COLO829 (cell line): ENCODE measurements at regions not wholly inside any gene's neighbourhood (a gene's known extent, or its start where the extent isn't known, plus 50 kb on each side); places are given as distances from the start of the nearest gene placed in this dataset.
"Not testable (repeated sequence)": the region's sequence is repeated elsewhere in the genome, so short reads cannot be mapped to it uniquely, and the experiment has no call there.

Experiments
- DNase-seq: peaks from one replicate; pipeline ENCODE4 v3.0.0; 2012; ENCODE audit warnings: low spot score

DNA sequence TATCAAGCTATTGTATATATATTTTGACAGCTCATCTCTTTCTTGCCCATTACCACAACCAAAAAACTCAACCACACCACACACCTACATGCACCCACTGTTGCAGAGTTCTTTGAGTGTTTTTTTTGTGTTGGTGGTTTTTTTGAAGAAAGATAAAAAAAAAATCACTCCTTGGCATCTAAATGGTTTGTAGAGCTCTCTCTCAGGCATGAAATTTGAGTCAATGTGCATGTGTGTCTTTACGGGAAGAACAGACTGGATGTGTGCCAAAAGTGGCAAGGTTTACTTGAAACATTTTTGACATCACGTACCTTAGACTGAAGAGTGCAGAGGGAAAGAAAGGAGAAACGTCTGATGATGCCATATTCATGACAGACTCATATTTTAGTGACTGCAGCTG is 154.2 kb downstream of the FHIP1A start:
- DNase-seq, result no peak

DNA sequence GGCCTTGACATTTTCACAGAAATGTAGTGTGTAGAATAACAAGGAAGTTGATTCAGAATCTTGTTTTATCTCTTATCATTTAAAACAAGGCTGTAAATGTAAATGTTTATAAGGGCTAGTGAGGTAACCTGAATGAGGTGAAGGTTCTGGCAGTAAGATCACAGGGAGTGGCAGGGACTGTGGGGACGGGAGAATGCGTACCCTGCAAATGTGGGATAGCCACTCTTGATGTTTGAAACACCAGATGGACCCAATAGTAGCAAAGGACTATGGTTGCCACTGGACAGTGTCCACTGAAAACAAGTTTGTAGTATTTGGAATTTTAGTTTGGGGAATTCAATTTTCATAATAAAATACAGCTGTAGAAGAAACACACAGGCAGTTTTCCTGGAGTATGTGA is 155.3 kb downstream of the FHIP1A start:
- no peak for DNase-seq

DNA sequence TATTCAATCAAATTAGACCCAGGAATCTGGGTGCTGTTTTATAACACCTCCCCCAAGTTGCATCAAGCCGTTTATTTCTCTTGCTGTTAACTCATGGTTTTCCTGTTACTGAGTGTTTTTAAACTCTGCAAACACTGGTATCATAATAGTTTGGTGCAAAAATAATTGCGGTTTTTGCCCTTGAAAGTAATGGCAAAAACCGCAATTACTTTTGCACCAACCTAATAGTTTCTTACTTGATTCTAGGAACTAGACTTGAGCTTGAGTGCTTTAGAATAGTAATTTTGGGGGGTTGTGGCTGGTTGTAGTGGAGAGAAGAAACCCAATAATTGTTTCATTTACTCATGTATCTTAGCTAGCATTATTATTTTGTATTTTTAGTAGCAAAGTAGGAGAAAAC is 156.6 kb downstream of the FHIP1A start:
- no peak for DNase-seq

DNA sequence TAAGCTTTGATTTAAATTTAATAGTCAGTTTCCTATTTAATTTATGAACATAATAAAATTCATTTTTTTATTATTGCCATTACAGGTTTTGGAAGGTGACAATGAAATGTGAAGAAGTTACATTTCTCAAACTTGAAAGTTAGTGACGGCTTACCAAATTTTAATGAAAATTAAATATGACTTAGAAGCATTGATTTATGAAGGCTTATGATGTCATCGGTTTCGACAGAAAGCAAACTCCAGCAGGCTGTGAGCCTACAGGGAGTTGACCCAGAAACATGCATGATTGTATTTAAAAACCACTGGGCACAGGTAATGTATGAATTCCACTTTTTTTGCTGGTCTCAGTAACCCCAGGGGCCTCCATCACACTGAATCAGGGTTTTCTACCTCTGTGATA is 157.1 kb downstream of the FHIP1A start:
- no peak for DNase-seq

DNA sequence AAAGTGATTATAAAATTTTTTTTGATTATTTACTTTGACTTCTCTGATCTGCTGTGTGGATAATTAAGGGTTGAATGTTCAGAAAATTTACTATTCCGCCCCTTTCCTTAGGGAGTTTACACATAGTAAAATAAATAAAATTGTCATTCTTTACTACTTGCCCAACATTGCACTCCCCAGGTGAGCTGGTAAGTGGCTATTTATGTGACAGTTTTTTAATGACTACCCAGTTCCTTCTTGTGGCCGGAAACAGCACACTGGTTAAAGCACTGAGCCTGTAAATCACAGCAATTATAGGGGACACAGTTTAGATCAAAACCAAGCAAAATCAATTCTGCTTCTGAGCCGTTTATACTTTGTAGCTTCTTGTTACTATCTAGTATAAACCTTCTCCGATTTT is 158.1 kb downstream of the FHIP1A start:
- DNase-seq, result no peak

DNA sequence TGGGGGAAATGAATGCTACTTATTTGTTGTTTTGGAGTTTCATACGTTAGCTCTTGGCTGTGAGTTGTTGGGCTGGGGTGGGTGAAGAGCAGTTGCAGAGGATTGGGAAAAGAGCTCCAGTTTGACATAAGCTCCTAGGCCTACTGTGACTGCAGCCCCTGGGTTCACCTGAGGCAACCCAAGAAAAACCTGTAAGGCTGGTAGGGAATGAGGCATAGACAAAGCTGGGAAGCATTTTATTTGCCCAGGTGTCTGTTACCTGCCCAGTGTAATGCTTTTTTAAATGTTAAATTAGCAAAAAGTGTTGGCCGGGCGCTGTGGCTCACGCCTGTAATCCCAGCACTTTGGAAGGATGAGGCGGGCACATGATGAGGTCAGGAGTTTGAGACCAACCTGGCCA is 160.0 kb downstream of the FHIP1A start:
- no peak for DNase-seq

DNA sequence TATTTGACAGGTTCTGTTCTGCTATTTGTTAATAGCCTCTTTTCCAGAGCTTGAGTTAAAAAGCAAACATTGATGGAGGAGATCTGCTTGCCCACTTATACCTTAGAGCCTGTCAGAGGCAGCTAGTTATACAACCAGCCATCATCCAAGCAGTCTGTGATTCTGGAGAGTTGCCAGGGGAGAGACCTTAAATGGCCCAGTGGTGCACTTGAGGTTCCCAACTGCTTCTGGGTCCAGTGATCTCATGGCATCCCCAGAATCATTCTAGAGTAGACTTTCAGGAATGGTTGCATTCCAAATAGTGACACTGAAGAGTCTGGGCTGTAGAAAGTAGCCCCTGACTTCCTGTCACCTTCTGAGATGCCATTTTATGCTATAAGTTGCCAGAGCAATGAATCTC is 160.7 kb downstream of the FHIP1A start:
- no peak for DNase-seq

DNA sequence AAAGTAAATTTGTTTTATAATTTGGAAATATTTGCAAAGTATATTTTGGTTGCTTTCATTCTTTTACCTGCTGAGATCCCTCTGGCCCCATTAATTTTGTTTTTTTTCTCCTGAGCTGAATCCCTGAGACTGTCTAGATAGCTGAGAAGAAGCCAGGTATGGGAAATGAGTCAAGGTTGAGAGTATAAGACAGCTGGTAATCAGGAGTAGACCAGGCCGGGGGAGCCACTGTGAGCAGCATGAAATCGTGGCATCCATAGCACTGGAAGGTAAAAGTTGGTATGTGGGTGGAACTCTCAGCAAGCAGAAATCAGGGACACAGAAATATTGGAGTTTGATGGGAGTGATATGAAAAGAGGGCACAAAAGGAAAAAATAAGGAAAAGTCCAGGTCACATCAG is 164.5 kb downstream of the FHIP1A start:
- DNase-seq, result no peak

DNA sequence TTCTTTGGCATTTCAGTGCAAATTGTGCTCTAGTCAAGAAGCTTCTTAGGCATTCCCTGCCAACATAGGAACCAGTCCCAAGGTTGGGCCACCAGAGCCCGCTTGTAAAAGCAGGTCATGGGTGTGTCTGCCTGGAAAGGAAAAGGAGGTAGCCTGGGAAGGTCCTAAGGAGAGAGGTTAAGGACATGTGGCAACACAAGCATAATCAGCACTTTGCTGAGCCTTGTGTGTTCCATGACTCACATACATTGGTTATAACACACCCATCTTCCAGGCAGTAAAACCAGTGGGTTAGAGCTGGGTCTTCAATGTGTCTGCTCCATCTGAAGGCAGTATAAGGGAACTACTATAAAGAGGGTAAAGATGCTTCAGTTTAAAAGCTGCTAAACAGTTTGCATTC is 165.0 kb downstream of the FHIP1A start:
- DNase-seq, result no peak

DNA sequence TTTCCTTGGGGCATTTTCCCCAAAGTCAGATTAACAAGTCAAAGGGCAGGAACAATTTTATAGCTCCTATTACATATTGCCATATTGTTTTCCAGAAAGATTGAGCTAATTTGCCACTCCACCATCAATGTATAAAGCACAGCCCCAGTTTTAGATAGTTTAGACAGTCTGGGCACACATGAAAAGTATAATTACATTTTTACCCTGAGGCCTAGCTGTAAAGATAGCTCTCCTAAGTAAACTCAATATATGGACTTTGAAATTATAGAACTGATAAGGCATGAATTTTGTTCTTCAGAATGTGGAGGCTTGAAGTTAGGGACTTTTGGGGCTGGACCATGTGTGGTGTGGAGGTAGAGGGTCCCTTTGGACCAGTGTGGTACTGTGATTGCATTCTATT is 166.0 kb downstream of the FHIP1A start:
- no peak for DNase-seq

DNA sequence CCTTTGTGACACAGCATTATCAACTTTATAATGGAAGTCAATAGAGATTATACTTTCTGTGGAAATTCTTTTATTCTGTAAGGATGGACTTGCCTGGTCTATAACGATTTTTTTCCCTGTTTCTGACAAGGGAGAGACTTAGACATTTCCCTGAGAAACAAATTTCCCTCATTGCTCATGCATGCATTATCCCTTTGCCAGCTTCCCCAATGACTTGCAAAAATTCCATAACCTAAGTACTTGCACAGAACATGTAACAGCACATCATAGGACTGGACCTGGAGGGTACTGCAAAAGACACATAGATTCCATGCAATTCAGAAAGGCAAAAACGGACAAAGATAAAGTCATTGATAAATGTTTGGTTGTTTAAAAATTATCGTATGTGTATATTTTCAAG is 166.7 kb downstream of the FHIP1A start:
- DNase-seq, result no peak

DNA sequence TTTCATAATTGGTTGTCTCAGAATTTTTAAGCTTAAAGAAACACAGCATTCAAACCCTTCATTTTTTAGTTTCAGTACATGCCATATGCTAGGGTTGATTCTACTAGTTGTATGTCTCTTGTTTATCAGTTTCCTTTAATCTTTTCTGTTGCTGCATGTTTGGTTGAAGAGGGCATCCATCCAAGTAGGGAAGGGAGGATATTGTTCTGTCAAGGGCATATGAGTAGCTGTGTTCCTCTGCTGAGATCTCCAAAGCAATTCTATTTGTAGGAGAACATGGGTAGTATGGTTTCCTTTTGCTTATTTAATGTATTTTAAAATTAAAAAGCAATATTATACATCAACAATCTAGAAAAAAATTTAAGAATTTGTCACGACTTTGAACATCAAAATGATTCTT is 167.7 kb downstream of the FHIP1A start:
- no peak for DNase-seq

DNA sequence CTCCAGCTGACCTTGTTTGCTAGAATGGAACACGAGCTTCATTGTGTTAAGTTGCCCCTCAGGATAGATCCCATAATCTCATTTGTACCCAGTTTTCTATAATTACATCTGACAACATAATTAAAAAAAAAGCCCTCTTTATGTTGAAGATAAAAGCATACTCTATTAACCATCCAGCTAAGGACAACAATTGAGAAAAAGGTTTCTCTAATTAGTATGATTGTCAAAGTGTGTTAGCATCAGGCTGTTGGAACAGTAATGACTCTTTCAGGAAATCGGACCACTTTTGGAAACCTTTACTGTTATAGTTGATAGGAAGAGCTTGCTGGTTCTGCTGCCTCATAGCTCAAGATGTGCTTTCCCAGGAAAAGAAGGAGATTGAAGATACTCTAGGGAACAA is 172.6 kb downstream of the FHIP1A start:
- DNase-seq, result no peak

DNA sequence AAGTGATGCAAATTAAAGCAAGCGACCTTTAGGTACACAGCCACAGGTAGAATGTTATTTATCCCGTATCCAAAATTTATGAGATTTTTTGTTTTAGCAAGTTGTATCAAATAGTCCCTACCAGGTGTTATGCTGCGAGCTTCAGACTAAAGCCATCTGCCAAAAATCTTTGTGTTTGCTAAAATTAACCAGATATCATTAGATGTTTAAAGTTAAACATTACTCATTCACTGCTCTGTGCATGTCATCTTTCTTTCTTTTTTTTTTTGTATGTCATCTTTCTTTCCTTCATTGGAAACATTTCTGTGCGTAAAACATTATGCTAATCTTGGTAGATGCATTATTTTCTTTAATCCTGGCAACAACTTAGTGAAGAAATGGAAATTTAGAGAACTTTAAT is 173.1 kb downstream of the FHIP1A start:
- no peak for DNase-seq

DNA sequence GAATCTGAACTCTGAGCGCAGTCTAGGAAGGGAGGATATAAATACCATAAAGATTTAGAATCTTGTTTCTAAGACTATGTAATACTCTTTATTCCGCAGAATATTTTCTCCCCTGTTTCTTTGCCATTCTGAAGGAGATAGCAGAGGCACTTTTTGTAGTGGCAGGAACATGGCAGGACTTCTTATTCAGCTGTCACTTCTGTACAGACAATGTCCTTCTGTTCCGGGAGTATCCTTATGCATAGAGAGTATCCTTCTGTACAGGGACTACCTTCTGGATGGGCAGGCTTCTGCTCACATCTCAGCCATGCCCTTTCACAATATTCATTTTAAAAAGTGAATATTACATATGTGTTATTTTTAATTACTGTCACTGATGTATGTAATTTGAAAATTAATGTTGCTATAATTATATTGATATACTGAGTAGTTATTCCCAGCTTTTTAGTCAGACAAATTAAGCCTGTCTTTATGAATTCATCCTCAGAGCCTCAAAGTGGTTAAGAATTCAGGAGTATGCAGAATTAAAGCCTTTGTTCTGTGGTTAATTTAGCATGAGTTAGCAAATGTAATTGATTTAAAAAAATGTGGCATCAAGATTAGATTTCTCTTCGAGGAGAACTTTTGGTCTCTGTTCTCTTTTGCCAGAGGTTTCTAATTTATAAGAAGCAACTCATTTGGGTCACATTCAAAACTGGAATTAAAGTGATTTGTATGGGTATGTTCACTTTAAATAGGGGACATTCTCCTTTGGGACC is 174.4 kb downstream of the FHIP1A start:
- DNase-seq, result no peak

DNA sequence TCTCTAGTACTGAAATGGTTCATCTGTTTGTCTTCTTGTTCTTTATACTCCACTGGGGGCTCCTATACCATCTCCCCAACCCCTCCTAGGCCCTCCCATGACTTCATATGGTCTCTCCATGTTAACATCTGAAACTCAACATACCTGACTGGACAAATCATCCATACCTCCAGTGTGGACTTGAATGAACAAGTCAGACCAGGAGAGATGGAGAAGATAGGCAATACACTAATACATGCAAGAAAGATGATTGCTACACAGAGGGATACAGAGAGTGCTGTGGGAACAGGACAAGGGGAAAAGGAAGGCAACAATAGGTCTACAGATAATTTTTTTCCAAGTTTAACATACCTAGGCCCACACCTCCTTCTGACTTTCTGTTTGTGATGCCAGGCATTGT is 175.1 kb downstream of the FHIP1A start:
- DNase-seq, result no peak

DNA sequence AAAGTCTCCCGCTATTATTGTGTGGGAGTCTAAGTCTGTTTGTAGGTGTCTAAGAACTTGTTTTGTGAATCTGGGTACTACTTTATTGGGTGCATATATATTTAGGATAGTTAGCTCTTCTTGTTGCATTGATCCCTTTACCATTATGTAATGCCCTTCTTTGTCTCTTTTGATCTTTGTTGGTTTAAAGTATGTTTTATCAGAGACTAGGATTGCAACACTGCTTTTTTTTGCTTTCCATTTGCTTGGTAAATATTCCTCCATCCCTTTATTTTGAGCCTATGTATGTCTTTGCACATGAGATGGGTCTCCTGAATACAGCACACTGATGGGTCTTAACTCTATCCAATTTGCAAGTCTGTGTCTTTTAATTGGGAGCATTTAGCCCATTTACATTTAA is 165.2 kb downstream of the GATB start:
- DNase-seq, result not testable (repeated sequence)

DNA sequence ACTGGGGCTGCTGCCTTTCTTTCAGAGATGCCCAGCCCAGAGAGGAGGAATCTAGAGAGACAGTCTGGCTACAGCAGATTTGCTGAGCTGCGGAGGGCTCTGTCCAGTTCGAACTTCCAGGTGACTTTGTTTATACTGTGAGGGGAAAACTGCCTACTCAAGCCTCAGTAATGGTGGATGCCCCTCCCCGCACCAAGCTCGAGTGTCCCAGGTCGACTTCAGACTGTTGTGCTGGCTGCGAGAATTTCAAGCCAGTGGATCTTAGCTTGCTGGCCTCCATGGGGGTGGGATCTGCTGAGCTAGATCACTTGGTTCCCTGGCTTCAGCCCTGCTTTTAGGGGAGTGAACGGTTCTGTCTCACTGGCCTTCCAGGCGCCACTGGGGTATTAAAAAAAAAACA is 163.1 kb downstream of the GATB start:
- DNase-seq, result not testable (repeated sequence)

DNA sequence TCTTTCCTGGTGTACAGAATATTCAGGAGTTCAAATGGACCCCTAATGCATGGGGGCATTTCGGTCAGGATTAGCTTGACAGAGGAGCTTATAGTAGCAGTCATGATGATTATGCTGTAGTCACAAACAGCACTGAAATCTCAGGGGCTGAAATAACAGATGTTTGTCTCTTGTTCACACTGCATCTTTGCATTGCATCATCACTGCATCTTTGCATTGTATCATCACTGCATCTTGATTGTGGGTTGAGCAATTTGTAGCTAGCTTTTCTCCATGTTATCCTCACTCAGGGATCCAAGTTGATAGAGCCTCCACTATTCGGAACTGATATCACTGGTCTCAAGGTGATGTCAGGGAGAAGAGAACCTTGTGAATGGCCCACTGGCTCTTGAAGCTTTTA is 160.9 kb downstream of the GATB start:
- DNase-seq, result no peak

DNA sequence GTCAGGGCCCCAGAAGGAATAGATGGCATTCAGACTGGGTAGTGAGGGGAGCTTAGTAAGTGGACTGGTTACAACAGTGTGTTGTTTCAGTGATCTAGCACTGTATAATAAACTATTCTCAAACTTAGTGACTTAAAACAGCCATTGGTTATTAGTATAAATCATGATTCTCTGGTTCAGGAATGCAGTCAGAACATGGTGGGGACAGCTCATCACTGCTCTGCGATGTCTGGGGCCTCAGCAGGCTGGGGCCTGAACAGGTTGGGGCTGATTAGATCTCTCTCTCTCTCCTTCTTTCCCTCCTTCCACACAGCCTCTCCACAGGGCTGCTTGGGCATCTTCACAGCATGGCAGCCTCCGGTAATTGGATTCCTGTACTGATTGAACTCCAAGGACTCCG is 160.4 kb downstream of the GATB start:
- no peak for DNase-seq

DNA sequence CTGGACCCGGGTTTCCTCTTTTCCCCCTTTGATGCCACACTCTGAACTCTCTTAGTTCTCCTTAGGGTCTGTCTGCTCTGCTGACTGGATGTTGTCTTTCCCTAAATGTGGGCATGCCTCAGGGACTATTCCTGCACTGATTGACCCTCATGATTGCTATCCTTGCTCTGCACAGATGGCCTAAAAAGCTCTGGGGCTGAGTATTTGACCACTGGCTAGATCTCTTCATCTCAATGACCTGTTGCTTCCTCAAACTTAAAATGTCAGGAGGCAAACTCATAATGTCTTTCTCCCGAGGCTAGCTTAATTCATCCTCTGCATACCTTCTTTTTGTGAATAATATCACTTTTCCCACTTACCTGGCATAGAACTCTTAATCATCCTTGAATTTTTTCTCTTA is 157.4 kb downstream of the GATB start:
- DNase-seq, result no peak

DNA sequence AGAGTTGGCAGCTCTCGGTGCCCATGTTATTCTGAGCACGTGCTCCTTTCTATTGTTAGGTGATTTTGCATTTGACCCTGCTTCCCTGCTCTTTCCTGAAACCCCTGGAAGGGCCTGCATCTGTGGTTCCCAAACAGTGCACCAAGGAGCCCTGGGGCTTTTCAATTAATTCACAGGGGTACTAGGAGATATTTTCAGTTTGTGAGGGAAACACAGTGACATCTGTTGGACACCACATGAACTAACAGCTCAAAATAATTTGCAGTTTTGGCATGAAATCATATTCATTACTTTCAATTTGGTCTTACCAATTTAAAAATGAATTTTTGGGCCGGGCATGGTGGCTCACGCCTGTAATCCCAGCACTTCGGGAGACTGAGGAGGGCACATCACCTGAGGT is 156.6 kb downstream of the GATB start:
- DNase-seq, result peak; percentile 24

DNA sequence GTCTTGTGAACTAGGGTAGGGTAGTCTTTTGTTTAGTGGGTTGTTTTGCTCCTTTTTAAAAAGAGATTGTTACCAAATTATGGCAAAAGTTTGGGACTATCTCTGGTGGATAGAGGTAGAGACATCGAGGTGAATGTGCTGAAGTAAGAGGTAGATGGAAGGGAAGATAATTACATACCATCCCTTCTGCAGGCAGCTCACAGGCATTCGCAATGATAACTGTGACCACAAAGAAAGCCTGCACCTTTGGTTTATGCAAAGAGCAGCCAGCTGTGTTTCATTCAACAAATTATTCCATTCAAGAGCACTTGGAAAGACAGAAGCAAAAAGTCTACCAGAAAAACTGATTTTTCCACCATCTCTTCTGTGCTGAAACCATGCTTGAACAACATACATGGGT is 155.6 kb downstream of the GATB start:
- no peak for DNase-seq

DNA sequence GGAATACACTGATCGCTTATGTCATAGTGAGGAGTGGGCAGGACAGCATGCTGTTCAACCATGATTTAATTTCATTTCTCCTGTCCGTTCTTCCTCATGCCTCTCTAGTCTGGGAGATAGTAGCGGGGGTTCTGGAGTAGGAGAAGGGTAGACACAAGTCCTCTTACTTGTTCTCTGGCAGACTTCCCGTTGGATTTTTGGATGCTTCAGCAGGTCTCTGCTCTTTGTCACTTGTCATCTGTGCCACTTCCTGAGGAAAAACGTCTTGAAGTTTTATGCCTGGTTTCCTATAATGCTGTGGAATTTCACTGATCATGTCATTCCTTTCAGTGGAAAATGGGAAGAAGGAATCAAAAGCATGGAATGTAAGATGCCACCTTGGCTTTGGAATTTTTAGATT is 154.7 kb downstream of the GATB start:
- DNase-seq, result no peak

DNA sequence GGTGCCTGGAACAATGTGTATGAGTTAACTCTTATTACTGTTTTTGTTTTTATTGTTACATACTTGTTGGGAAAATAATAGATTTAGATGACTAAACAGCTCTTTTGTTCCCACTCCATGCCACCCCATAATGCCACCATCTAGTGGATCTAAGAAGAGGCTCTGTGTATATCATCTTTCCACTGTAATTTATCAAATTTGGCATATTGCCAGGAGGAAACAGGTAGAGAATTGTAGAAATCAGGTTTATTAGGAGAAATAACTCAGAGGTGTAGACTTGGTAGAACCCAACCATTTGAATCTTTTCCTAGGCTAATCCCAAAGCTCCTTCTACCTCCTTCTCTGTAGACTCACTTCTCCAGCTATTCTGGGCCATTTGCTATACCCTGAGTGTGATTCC is 150.6 kb downstream of the GATB start:
- DNase-seq, result no peak
